ENCODE measurements at regions not wholly inside any gene's neighbourhood (a gene's known extent, or its start where the extent isn't known, plus 50 kb on each side); places are given as distances from the start of the nearest gene placed in this dataset.

DNA sequence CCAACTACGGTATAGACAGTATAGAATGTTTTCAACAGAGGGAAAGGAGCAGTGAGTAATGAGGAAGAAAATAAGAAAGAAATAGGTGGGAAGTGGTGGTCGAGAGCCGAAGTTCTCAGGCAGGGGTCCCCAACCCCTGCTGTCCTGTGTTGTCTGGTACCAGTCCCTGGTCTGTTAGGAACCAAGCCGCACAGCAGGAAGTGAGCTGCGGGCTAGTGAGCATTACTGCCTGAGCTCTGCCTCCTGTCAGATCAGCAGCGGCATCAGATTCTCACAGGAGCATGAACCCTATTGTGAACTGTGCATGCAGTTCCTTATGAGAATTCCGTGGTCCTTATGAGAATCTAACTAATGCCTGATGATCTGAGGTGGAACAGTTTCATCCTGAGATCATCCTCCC lies 107.3 kb upstream of the PTPRR start:
- TF ChIP-seq CTCF (IDR thresholded peaks at IDR 0.05) (no peak), POLR2A (IDR thresholded peaks at IDR 0.05; ENCODE audit: low read depth) (no peak)

All from esophagus muscularis mucosa (tissue), 3 donors.